ENCODE measurements at regions not wholly inside any gene's neighbourhood (a gene's known extent, or its start where the extent isn't known, plus 50 kb on each side); places are given as distances from the start of the nearest gene placed in this dataset.

GRCh38 chr2:190119257-190119656, 56.7 kb upstream of the MSTN start:
- Histone ChIP-seq H3K4me3 (ENCODE audit: low read length) (peak overlapping the region; percentile 15), H3K27me3 (ENCODE audit: control insufficient read depth, insufficient read depth, low read length) (no peaks in the 10 kb centered on the region), H3K27ac (ENCODE audit: low read length) (no peak overlapping the region), H3K36me3 (ENCODE audit: control insufficient read depth, insufficient read depth, low read length) (no peaks in the 10 kb centered on the region), H3K9me3 (ENCODE audit: control insufficient read depth, insufficient read depth, low read length) (no peaks in the 10 kb centered on the region), H3K4me1 (ENCODE audit: control insufficient read depth, insufficient read depth, low read length) (no peaks in the 10 kb centered on the region)
- H3K27ac Mint-ChIP-seq: peak overlapping the region; percentile 14 to 28
- peak in 2 of 3 donors; percentile 88 to 90 for ATAC-seq
- no peak for TF ChIP-seq CTCF (IDR thresholded peaks at IDR 0.05)
- H3K9me3 Mint-ChIP-seq: peaks cover 0 to 2% of the 10 kb centered on the region in 2 donors
- H3K27me3 Mint-ChIP-seq (ENCODE audit: low read depth in 2 of 2): peaks cover 0 to 3% of the 10 kb centered on the region in 2 donors
- peak in 1 of 2 donors; percentile 33 for DNase-seq
- 62% methylated on average over 14 of the region's 14 CpGs for WGBS (ENCODE audit: insufficient coverage)
- intact Hi-C loops (cut with micrococcal nuclease): no loop called here
- peaks cover 12 to 13% of the 10 kb centered on the region in 2 donors for H3K4me1 Mint-ChIP-seq
- H3K4me3 Mint-ChIP-seq: peak overlapping the region; percentile 59
- no peaks in the 10 kb centered on the region for H3K36me3 Mint-ChIP-seq

- Mint-ChIP-seq H3K4me1 (peaks cover 8 to 13% of the 10 kb centered on the region in 2 donors), H3K4me3 (no peak overlapping the region), H3K27ac (no peak overlapping the region), H3K9me3 (peaks cover 0 to 2% of the 10 kb centered on the region in 2 donors), H3K36me3 (no peaks in the 10 kb centered on the region), H3K27me3 (ENCODE audit: low read depth in 2 of 2) (peaks cover 12 to 16% of the 10 kb centered on the region in 2 donors)
- H3K9me3 ChIP-seq (ENCODE audit: control insufficient read depth, insufficient read depth, low read length): no peaks in the 10 kb centered on the region
- no peaks in the 10 kb centered on the region for H3K36me3 ChIP-seq (ENCODE audit: control insufficient read depth, insufficient read depth, low read length)
- intact Hi-C loops (cut with micrococcal nuclease): no loop called here
- H3K4me3 ChIP-seq (ENCODE audit: low read length): no peak overlapping the region
- H3K4me1 ChIP-seq (ENCODE audit: control insufficient read depth, insufficient read depth, low read length): no peaks in the 10 kb centered on the region
- no peaks in the 10 kb centered on the region for H3K27me3 ChIP-seq (ENCODE audit: control insufficient read depth, insufficient read depth, low read length)
- DNase-seq: no peak
- TF ChIP-seq CTCF (IDR thresholded peaks at IDR 0.05): no peak
- no peak overlapping the region for H3K27ac ChIP-seq (ENCODE audit: low read length)
- ATAC-seq: no peak
- WGBS (ENCODE audit: insufficient coverage): no CpG with 5 or more reads among the region's 1 CpG
Measured at GRCh38 chr2:190117305-190117704, 54.8 kb upstream of the MSTN start.

- Histone ChIP-seq H3K27ac (ENCODE audit: low read length) (no peak overlapping the region), H3K4me1 (ENCODE audit: control insufficient read depth, insufficient read depth, low read length) (no peaks in the 10 kb centered on the region), H3K9me3 (ENCODE audit: control insufficient read depth, insufficient read depth, low read length) (no peaks in the 10 kb centered on the region), H3K27me3 (ENCODE audit: control insufficient read depth, insufficient read depth, low read length) (no peaks in the 10 kb centered on the region), H3K36me3 (ENCODE audit: control insufficient read depth, insufficient read depth, low read length) (no peaks in the 10 kb centered on the region), H3K4me3 (ENCODE audit: low read length) (no peak overlapping the region)
- Mint-ChIP-seq H3K4me3 (no peak overlapping the region), H3K4me1 (no peaks in the 10 kb centered on the region), H3K27me3 (ENCODE audit: low read depth in 2 of 2) (peaks cover 12 to 16% of the 10 kb centered on the region in 2 donors), H3K36me3 (no peaks in the 10 kb centered on the region), H3K27ac (no peak overlapping the region), H3K9me3 (peaks cover 0 to 2% of the 10 kb centered on the region in 2 donors)
- TF ChIP-seq CTCF (IDR thresholded peaks at IDR 0.05): no peak
- intact Hi-C loops (cut with micrococcal nuclease): no loop called here
- no peak for ATAC-seq
- no peak for DNase-seq
- WGBS (ENCODE audit: insufficient coverage): 80% methylated on average over 1 of the region's 2 CpGs
Measured at GRCh38 chr2:190113000-190113399, 50.5 kb upstream of the MSTN start.
